Lower lobe of right lung (tissue), 2 donors: ENCODE measurements at regions not wholly inside any gene's neighbourhood (a gene's known extent, or its start where the extent isn't known, plus 50 kb on each side); places are given as distances from the start of the nearest gene placed in this dataset.

ENCODE experiments used
- ATAC-seq, 2 donors: fragments of 200-7000 bp; cut with Tn5 transposase; one replicate each; pipeline ENCODE4 v1.9.1; 2020 to 2022; ENCODE audit warnings: mild to moderate bottlenecking in 2 of 2, moderate library complexity in 2 of 2
- DNase-seq: peaks from one replicate; pipeline ENCODE4 v3.0.0-alpha.2; 2020
- H3K27ac ChIP-seq: fragments of 200-600 bp; one replicate; pipeline ENCODE4 v1.8.0; 2022
- H3K27me3 ChIP-seq: fragments of 200-600 bp; one replicate; pipeline ENCODE4 v1.8.0; 2022; ENCODE audit warnings: low read depth
- H3K36me3 ChIP-seq: fragments of 200-600 bp; one replicate; pipeline ENCODE4 v1.8.0; 2022; ENCODE audit warnings: mild to moderate bottlenecking
- H3K4me1 ChIP-seq: fragments of 200-600 bp; one replicate; pipeline ENCODE4 v1.8.0; 2022
- H3K4me3 ChIP-seq: fragments of 200-600 bp; one replicate; pipeline ENCODE4 v1.8.0; 2022; ENCODE audit warnings: mild to moderate bottlenecking
- H3K9me3 ChIP-seq: fragments of 200-600 bp; one replicate; pipeline ENCODE4 v1.8.0; 2022
- CTCF ChIP-seq: fragments of 200-600 bp; IDR thresholded peaks from one replicate; pipeline ENCODE4 v1.8.0; 2022; ENCODE audit warnings: antibody characterized with exemption, mild to moderate bottlenecking
- intact Hi-C: fragments of 100-400 bp; cut with DNase I; formaldehyde crosslinking; loops from one replicate; pipeline ENCODE4 v1.11.0; 2022
- donor health status: DM: no; HTN: yes; CAD: no; lungs with severe emphysema.

DNA sequence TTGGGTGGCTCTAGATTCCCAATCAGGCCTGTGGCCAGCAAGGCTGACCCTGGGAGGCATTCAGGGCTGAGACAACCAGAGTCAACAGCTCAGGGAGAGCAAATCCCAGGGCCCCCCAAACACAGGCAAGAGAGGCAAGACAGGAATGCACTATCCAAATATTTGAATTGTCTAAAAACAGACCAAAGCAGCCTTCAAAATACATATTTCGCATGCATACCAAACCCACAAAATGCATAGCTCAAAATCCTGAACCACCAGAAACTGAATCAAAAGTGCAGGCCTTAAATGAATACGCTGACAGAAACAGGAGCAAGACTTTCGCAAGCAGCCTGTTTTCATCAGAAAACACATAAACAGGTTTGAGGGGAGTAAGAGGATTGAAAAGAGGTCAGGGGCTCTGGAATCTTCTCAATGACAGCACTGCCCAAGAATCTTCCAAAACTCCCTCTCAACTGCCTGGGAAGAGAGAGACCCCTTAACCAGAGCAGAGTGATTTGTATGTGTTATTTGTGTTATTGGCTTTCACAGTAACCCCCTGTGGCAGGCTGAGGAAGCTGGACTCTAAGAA is 213.6 kb upstream of the CDH5 start:
- TF ChIP-seq CTCF, result no peak
- no peaks in the 10 kb centered on the region for H3K27me3 ChIP-seq
- no peak overlapping the region for H3K4me3 ChIP-seq
- H3K4me1 ChIP-seq, result peaks cover 18% of the 10 kb centered on the region
- no peaks in the 10 kb centered on the region for H3K36me3 ChIP-seq
- no peak overlapping the region for H3K27ac ChIP-seq
- ATAC-seq (peak; percentile 27 to 39), DNase-seq (no peak)
- H3K9me3 ChIP-seq, result no peaks in the 10 kb centered on the region
- intact Hi-C loops, result no loop called here

DNA sequence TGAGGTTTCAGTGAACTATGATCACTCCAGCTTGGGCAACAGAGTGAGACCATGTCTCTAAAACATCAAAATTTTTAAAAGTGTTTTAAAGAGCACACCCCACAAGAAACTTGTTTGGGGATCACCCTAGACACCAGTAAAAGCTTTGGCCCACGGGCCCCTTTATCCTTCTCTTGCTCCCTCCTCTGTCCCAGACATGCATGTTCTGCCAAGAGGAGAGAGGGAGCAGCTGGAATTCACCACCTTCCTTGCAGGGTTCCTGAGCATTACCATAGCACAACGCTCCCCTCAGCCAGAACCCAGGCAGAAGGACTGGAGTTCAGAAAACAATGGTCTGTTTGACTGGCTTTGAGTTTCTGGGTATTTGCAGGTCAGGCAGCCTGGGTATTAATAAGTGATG is 214.3 kb upstream of the CDH5 start:
- no peak for TF ChIP-seq CTCF
- H3K27me3 ChIP-seq, result no peaks in the 10 kb centered on the region
- peaks cover 18% of the 10 kb centered on the region for H3K4me1 ChIP-seq
- H3K9me3 ChIP-seq, result no peaks in the 10 kb centered on the region
- DNase-seq (no peak), ATAC-seq (peak in 1 of 2 donors; percentile 6)
- intact Hi-C loops, result no loop called here
- no peak overlapping the region for H3K4me3 ChIP-seq
- H3K36me3 ChIP-seq, result no peaks in the 10 kb centered on the region
- H3K27ac ChIP-seq, result peak overlapping the region; percentile 48

- Histone ChIP-seq H3K27me3 (no peaks in the 10 kb centered on the region), H3K36me3 (no peaks in the 10 kb centered on the region), H3K27ac (peak overlapping the region; percentile 48), H3K9me3 (no peaks in the 10 kb centered on the region), H3K4me3 (no peak overlapping the region), H3K4me1 (peaks cover 18% of the 10 kb centered on the region)
- intact Hi-C loops, result no loop called here
- no peak for TF ChIP-seq CTCF
- ATAC-seq (peak; percentile 57 to 77), DNase-seq (no peak)
Measured at GRCh38 chr16:66150698-66151482, 215.6 kb upstream of the CDH5 start.

GRCh38 chr16:66147291-66147690 is 219.2 kb upstream of the CDH5 start:
- DNase-seq, result no peak
- ATAC-seq, result no peak
- H3K27me3 ChIP-seq, result no peaks in the 10 kb centered on the region
- H3K4me1 ChIP-seq, result peaks cover 12% of the 10 kb centered on the region
- intact Hi-C loops, result no loop called here
- no peak for TF ChIP-seq CTCF
- no peak overlapping the region for H3K27ac ChIP-seq
- H3K36me3 ChIP-seq, result no peaks in the 10 kb centered on the region
- no peak overlapping the region for H3K4me3 ChIP-seq
- H3K9me3 ChIP-seq, result no peaks in the 10 kb centered on the region

DNA sequence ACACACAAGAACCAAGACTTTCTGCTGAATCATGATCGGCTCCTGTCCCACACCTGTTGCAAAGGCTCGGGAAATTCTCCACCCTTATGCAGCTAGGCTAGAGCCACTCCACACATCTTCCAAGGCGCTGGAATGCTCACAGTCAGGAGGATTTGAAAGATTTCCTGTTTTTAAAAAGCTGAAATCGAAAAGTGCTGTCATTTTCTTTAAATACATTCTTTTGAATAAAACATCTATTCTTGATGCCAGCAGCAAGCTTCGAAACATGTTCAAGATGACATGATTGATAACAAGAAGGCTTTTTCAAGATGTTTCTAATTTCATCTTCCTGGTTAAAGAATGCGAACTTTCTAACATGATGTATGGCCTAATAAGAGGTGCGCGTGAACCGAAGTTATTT is 219.7 kb upstream of the CDH5 start:
- H3K4me3 ChIP-seq, result no peak overlapping the region
- H3K4me1 ChIP-seq, result peaks cover 12% of the 10 kb centered on the region
- H3K9me3 ChIP-seq, result no peaks in the 10 kb centered on the region
- H3K36me3 ChIP-seq, result no peaks in the 10 kb centered on the region
- no peak overlapping the region for H3K27ac ChIP-seq
- TF ChIP-seq CTCF, result no peak
- intact Hi-C loops, result no loop called here
- DNase-seq (no peak), ATAC-seq (no peak)
- H3K27me3 ChIP-seq, result no peaks in the 10 kb centered on the region
